ENCODE measurements at regions not wholly inside any gene's neighbourhood (a gene's known extent, or its start where the extent isn't known, plus 50 kb on each side); places are given as distances from the start of the nearest gene placed in this dataset.
A peak's percentile ranks its signal among the peaks of the same experiment; 100 is the strongest.
"Not testable (repeated sequence)": the region's sequence is repeated elsewhere in the genome, so short reads cannot be mapped to it uniquely, and the experiment has no call there.

- peak; percentile 43 for DNase-seq (ENCODE audit: low read depth)
Measured at GRCh38 chr5:30368064-30368463, 825.4 kb upstream of the CDH6 start.

- not testable (repeated sequence) for DNase-seq (ENCODE audit: low read depth)
Measured at GRCh38 chr5:30365031-30365430, 828.5 kb upstream of the CDH6 start.

GRCh38 chr5:30357371-30357770 is 836.1 kb upstream of the CDH6 start:
- DNase-seq (ENCODE audit: low read depth) = no peak

GRCh38 chr5:30355675-30356074 is 837.8 kb upstream of the CDH6 start:
- no peak for DNase-seq (ENCODE audit: low read depth)

GRCh38 chr5:30347858-30348257 is 845.6 kb upstream of the CDH6 start:
- DNase-seq (ENCODE audit: low read depth) = no peak

DNA sequence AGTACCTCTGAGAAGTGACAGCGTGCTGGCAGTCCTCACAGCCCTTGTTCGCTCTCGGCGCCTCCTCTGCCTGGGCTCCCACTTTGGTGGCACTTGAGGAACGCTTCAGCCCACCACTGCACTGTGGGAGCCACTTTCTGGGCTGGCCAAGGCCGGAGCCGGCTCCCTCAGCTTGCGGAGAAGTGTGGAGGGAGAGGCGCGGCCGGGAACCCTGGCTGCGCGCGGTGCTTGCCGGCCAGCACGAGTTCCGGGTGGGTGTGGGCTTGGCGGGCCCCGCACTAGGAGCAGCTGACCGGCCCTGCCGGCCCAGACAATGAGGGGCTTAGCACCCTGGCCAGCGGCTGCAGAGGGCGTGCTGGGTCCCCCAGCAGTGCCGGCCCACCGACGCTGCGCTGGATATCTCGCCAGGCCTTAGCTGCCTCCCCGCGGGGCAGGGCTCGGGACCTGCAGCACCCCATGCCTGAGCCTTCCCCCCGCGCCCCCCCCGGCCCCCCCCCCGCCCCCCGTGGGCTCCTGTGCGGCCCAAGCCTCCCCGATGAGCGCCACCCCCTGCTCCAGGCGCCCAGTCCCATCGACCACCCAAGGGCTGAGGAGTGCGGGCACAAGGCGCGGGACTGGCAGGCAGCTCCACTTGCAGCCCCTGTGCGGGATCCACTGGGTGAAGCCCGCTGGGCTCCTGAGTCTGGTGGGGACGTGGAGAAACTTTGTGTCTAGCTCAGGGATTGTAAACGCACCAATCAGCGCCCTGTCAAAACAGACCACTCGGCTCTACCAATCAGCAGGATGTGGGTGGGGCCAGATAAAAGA is 847.7 kb upstream of the CDH6 start:
- DNase-seq (ENCODE audit: low read depth) = not testable (repeated sequence)

DNA sequence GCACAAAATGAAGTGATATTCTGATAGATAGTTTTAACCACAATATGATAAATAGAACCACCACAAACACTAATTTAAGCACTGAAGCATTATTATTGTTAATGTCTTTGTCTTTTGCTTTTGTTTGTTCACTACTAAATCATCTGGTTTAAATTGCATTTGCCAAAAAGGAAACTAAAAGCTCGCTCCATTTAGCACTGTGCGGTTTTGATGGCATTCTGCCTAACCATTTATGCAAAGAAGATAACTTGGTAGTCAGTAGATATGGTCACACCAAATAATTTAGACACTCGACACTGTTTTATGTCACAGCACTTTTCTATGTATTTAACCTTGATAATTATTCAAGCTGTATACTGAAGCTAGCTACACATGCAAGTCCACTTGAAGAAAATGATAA is 849.8 kb upstream of the CDH6 start:
- no peak for DNase-seq (ENCODE audit: low read depth)

GRCh38 chr5:30341466-30341865 is 852.0 kb upstream of the CDH6 start:
- no peak for DNase-seq (ENCODE audit: low read depth)

- no peak for DNase-seq (ENCODE audit: low read depth)
Measured at GRCh38 chr5:30337084-30337573, 856.4 kb upstream of the CDH6 start.

DNA sequence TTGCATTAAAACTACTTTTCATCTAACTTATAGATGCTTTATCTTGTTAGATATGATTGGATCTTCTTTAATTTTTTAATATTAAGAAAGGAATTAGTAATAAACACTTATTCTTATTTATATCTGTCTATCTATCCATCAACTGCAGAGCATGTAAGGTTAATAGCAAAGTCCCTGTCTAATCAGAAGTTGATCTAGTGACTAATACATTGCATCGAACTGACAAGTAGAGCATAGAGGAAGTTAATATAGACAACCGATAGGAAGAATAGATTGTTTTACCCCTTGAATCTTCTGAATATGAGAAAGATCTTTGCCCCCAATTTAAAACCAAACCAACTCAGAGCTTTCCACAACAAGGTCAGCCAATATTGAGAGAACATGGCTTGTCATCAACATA is 862.0 kb upstream of the CDH6 start:
- DNase-seq (ENCODE audit: low read depth) = no peak

- DNase-seq (ENCODE audit: low read depth) = no peak
Measured at GRCh38 chr5:30325795-30326194, 867.7 kb upstream of the CDH6 start.

DNA sequence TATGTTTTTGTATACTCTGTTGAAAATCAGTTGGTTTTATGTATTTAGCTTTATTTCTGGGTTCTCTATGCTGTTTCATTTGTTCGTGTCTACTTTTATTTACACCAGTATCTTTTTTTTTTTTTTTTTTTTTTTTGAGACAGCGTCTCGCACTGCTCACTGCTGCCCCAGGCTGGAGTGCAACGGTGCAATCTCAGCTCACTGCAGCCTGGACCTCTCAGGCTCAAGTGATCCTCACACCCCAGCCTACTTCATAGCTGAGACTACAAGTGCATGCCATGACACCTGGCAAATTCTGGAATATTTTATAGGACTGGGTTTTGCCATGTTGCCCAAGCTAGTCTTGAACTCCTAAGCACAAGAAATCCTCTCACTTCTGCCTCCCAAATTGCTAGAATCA is 869.4 kb upstream of the CDH6 start:
- no peak for DNase-seq (ENCODE audit: low read depth)

GRCh38 chr5:30287890-30288289 is 905.6 kb upstream of the CDH6 start:
- no peak for DNase-seq (ENCODE audit: low read depth)

DNA sequence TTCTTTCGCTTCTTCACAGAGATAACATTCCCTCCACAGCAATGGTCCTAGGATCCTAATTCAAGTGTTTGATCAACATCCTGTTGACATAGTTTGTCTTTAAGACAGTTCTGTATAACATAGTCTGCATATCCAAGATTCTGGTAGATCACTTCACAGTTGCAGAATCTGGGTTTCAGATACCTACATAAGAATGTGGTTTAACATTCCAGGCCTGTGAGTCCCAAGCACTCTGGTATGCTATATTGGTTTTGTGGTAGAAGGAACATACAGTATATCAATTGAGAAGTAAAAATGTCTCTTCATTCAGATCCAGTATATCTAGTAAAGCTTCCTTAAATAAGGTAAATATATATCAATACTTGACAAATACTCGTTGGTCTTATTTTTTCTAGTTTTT is 914.2 kb upstream of the CDH6 start:
- peak; percentile 85 for DNase-seq (ENCODE audit: low read depth)

GRCh38 chr5:30267026-30267425 is 926.5 kb upstream of the CDH6 start:
- no peak for DNase-seq (ENCODE audit: low read depth)

DNA sequence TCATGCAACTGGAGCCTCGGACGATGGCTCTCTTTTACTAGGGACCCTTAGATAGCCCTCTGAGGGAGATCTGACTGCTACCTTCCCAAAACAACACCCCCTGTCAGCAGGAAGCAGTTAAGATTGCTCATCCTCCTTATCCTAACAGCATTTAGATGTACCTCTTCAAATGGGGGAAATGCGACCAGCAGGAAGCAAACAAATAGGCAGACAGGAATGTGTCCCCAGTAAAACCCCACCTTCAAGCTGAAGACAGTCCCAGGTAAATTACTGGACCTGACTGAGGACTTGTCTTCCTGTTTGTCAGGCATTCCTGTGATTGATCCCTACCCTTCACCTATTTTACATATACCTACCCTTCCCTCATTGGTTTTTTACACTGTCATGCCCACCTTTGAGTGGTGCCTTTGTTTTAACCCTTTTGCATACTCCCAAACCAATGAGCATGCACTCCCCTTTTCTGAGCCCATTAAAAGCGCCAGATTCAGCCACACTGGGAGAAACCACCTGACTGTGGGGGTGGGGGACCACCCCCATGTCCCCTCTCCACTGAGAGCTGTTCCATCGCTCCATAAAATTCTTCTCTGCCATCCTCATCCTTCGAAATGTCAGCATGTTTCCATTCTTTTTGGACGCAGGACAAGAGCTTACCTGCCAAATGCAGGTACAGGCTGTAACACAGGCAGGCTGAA is 954.0 kb upstream of the CDH6 start:
- no peak for DNase-seq (ENCODE audit: low read depth)

GRCh38 chr5:30237189-30237588 is 956.3 kb upstream of the CDH6 start:
- DNase-seq (ENCODE audit: low read depth) = no peak

DNA sequence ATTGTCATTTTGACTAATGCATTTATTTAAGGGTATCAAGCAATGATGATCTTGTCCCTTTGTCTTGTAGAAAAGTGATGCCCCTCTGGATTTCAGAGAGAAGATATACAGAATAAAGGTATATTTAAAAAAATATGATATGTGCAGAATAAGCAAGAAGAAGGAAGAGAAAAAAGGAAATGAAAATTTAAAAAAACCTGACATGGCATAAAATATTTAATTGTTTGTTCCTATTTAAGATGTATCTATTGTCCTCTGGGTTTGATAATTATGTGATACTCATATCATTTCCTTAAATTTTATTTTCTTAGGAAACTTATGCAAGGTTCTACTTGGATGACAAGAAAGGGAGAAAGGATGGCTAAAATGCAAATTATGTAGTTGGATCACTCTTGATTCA is 983.7 kb upstream of the CDH6 start:
- no peak for DNase-seq (ENCODE audit: low read depth)

DNA sequence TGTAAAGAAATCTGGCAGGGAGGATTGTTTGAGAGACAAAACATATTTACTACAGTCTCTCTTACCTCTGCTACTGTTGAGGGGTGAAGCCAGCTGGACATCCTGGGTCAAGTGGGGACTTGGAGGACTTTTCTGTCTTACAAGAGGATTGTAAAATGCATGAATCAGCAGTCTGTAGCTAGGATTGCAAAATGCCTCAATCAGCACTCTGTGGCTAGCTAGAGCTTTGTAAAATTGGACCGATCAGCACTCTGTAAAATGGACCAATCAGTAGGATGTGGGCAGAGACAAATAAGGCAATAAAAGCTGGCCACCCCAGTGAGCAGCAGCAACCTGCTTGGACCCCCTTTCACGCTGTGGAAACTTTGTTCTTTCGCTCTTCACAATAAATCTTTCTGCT is 995.8 kb upstream of the CDH6 start:
- DNase-seq (ENCODE audit: low read depth) = peak; percentile 1

- no peak for DNase-seq (ENCODE audit: low read depth)
Measured at GRCh38 chr5:30195036-30195435, 998.5 kb upstream of the CDH6 start.

DNA sequence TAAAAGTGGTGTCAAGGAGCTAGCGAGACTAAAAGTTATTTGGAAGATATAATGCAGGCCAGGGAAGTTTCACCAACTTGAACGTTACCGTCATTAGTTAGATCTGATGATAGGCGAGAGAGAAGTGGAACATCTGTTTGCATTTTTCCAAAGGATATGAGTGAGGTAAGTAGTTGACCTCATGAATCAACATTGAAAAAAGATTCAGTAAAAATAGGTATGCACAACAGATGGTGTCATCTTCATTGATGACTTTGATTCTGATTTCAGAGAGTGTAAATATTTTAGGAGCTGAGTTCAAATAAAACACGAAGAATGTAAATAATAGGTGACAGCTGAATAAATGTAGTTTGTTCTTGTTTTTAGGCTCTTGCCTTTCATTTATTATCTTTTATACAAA is 998.9 kb upstream of the CDH6 start:
- no peak for DNase-seq (ENCODE audit: low read depth)

GRCh38 chr5:30183795-30184194 is 1009.7 kb upstream of the CDH6 start:
- DNase-seq (ENCODE audit: low read depth) = no peak

DNA sequence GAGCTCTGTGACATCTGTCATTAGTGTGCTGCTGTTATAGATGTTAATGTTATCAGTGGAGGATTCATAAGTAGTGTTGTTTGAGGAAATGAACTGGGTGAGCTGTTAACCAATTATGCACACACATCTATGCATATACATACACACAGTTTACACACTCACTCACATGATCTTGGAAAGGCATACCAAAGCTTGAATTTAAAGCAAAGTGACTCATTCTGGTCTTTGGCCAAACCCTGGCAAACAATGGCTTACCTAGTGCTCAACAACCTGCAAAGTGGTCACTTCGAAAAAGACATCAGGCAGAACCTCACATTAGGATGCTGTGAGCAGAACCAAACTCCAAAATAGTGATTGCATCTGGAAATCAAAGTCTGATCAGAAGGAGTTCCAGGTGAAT is 1037.3 kb upstream of the CDH6 start:
- no peak for DNase-seq (ENCODE audit: low read depth)

DNA sequence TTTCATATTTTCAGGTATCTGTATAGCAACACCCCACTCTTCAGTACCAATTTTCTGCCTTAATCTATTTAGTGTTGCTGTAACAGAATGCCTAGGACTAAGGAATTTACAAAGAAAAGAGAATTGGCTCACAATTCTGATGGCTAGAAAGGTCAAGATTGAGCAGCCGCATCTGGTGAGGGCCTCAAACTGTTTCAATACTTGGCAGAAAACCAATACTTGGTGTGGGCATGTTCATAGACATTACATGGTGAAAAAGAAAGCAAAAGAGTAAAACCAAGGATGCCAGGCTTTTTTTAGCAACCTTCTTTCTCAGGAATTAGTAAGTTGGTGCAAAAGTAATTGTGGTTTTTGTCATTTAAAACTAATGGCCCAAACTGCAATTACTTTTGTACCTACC is 1041.1 kb upstream of the CDH6 start:
- DNase-seq (ENCODE audit: low read depth) = no peak

Data from amniotic epithelial cell (primary cell).